ENCODE measurements at regions not wholly inside any gene's neighbourhood (a gene's known extent, or its start where the extent isn't known, plus 50 kb on each side); places are given as distances from the start of the nearest gene placed in this dataset.

DNA sequence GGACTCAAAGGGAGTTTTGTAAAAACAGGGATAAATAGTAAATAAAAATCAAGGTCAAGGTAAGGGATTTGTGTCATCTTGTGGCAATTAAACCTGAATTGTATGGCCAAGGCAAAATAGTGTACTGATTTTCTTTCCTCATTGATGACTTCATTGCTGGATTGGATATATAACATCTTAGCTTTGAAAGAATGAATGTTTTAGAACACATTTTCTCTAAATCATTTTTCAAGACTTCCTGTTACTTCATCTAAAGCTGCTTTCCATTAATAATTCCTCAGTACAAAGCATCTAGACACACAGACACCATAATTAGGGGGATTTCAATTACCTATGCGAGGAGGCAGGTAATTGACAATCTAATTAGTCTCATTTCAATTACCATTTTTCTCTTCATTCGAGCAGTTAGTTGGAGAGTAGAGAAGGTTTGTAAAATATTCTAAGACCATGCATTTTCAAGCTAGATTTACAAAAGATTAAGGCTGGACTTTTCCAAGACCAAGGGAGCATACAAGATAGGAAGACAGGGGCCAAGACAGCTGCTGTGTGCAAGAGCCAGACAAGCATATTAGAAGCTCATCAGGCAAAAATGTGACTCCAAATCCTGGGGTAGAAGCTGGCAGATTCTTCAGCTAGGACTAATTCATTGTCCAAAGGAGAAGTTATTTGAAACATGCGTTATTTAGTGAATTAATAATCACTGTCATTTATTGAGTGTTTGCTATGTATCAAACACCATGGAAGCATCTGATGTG, 253.6 kb downstream of the EPHA4 start:
- no peaks in the 10 kb centered on the region for H3K9me3 ChIP-seq (ENCODE audit: control insufficient read depth, insufficient read depth, low read length)
- no peaks in the 10 kb centered on the region for H3K36me3 ChIP-seq (ENCODE audit: insufficient read depth, low read length)
- no peak overlapping the region for H3K9ac ChIP-seq (ENCODE audit: low read depth, low read length)
- no peaks in the 10 kb centered on the region for H3K4me1 ChIP-seq (ENCODE audit: insufficient read depth, low read length)

DNA sequence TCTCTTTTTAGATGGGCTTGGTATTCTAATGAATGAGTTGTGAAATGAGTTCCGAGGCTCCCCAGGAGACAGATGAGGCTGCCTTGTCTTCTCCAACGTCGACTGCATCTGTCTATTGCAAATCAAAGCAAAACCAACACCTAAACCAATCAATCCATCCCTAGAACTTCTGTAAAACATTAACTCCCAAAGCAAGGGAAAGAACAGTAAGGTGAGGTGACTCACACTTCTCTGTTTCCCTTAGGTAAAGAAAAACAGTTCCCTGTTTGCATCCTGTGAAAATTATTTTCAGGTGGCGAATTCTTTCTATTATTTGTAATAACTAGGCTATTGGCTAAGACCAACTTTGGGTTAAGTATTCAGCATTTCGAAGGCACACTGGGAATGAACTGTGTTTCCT, 249.4 kb downstream of the EPHA4 start:
- Histone ChIP-seq H3K4me1 (ENCODE audit: insufficient read depth, low read length) (no peaks in the 10 kb centered on the region), H3K9me3 (ENCODE audit: control insufficient read depth, insufficient read depth, low read length) (no peaks in the 10 kb centered on the region; the same call in 1 of the 2 replicates), H3K36me3 (ENCODE audit: insufficient read depth, low read length) (no peaks in the 10 kb centered on the region), H3K9ac (ENCODE audit: low read depth, low read length) (no peak overlapping the region)

DNA sequence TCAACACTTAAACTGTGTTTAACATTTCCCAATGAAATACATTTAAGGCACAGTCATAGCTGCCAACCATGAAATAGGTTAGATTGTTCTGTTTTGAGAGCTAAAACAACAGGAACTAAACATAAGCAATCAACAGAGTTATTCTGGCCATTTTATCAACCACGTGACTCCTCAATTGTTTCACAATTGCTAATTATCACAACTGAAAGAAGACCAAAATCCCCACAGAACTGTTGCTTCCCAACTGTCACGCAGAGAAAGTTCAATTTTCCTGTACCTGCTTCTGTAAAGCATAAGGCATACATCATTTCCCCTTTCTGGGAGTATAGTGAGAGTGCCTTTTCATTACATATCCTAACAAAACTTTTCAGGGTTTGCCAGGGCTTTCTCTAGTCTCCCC, 248.6 kb downstream of the EPHA4 start:
- Histone ChIP-seq H3K36me3 (ENCODE audit: insufficient read depth, low read length) (no peaks in the 10 kb centered on the region), H3K9me3 (ENCODE audit: control insufficient read depth, insufficient read depth, low read length) (no peaks in the 10 kb centered on the region; the same call in 1 of the 2 replicates), H3K9ac (ENCODE audit: low read depth, low read length) (no peak overlapping the region), H3K4me1 (ENCODE audit: insufficient read depth, low read length) (no peaks in the 10 kb centered on the region)

DNA sequence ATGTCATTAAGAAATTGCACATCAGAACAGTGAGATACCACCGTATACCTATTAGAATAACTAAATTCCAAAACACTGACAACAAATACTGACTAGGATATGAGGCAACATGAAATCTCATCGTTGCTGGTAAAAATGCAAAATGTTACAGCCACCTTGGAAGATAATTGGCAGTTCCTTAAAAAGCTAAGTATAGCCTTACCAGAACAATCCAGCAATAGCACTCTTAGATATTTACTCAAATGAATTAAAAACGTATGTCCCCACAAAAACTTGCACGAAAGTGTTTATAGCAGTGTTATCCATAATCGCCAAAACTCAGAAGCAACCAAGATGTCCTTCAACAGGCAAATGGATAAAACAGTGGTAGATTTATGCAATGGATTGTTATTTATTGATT, 241.7 kb downstream of the EPHA4 start:
- Histone ChIP-seq H3K9ac (ENCODE audit: low read depth, low read length) (no peak overlapping the region), H3K4me1 (ENCODE audit: insufficient read depth, low read length) (no peaks in the 10 kb centered on the region), H3K36me3 (ENCODE audit: insufficient read depth, low read length) (no peaks in the 10 kb centered on the region), H3K9me3 (ENCODE audit: control insufficient read depth, insufficient read depth, low read length) (no peaks in the 10 kb centered on the region; the same call in 1 of the 2 replicates)

DNA sequence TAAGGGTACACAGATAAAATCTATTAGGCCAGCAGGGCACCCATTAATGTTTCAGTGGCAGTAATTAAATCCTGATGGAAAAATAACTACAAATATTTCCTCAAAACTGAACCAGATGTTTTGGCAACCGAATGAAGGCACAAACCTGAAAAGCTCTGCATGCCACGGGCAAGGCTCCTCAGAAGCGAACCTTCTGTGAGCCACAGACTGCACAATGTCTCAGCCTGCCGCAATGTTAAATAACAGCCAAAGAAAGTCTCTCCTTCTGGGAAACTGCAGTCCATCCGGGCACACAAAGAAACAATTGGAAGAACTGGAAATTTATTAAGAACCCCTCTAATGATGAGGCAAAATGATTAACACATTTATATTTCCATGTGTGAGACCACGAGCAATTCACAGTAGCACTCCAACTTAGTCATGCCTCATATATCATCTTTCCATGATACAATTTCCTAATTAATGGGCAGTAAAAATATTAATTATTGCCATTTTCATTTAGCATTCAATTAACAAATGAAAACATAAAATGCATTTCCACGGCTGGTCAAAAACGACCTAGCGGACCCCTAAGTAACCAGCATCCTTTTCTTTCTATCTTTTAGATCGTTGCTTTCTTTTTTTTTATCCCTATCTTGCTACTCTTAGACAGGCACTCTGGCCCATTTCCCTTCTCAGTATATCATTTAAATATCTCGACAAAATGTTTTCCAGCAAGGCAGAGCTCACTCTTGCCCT, 237.5 kb downstream of the EPHA4 start:
- Histone ChIP-seq H3K36me3 (ENCODE audit: insufficient read depth, low read length) (no peaks in the 10 kb centered on the region), H3K4me1 (ENCODE audit: insufficient read depth, low read length) (no peaks in the 10 kb centered on the region), H3K9me3 (ENCODE audit: control insufficient read depth, insufficient read depth, low read length) (no peaks in the 10 kb centered on the region; the same call in 1 of the 2 replicates), H3K9ac (ENCODE audit: low read depth, low read length) (no peak overlapping the region)

DNA sequence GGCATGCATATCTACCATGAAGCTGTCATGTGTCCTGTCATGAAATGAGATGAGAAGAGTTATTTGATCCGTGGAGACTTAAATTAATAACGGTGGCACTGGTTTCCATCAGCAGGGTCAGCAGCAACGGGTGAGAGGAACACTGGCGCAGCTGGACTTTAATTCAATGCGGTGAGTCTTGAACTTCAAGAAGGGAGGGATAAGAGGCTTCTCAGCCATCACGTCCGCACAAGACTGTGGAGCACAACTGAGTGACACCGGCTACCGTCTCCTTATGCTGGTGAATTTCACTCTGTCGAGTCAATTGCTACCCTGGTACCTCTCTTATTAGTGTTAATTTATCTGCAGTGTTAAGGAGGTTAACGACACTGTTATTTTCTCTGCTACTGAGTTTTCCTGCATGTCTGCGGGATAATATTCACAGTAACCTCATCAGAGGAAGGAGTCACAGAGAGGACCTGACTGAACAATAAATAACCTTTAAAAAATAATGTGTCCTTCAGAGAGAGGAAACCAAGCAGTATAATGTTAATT, 236.8 kb downstream of the EPHA4 start:
- Histone ChIP-seq H3K4me1 (ENCODE audit: insufficient read depth, low read length) (no peaks in the 10 kb centered on the region), H3K36me3 (ENCODE audit: insufficient read depth, low read length) (no peaks in the 10 kb centered on the region)

DNA sequence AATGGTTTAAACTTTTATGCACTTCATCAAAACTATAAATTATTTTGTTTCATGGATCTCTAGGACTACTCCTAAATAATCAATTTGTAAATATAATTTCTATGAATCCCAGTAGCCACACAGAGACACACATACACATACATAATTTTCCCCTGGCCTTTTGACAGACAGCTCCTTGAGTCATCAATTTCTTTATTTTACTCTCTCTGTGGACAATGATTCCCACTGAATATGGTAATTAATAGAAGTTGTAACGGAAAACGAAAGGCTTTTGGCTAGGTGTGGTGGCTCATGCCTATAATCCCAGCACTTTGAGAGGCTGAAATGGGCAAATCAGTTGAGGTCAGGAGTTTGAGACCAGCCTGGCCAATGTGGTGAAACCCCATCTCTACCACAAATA, 235.1 kb downstream of the EPHA4 start:
- no peak overlapping the region for H3K9ac ChIP-seq (ENCODE audit: low read depth, low read length)
- H3K36me3 ChIP-seq (ENCODE audit: insufficient read depth, low read length) = no peaks in the 10 kb centered on the region
- no peaks in the 10 kb centered on the region for H3K4me1 ChIP-seq (ENCODE audit: insufficient read depth, low read length)
- no peaks in the 10 kb centered on the region; the same call in 1 of the 2 replicates for H3K9me3 ChIP-seq (ENCODE audit: control insufficient read depth, insufficient read depth, low read length)

More for the DNA sequence above, 236.8 kb downstream of the EPHA4 start:
- Histone ChIP-seq H3K9me3 (ENCODE audit: control insufficient read depth, insufficient read depth, low read length) (no peaks in the 10 kb centered on the region; the same call in 1 of the 2 replicates), H3K9ac (ENCODE audit: low read depth, low read length) (no peak overlapping the region)

DNA sequence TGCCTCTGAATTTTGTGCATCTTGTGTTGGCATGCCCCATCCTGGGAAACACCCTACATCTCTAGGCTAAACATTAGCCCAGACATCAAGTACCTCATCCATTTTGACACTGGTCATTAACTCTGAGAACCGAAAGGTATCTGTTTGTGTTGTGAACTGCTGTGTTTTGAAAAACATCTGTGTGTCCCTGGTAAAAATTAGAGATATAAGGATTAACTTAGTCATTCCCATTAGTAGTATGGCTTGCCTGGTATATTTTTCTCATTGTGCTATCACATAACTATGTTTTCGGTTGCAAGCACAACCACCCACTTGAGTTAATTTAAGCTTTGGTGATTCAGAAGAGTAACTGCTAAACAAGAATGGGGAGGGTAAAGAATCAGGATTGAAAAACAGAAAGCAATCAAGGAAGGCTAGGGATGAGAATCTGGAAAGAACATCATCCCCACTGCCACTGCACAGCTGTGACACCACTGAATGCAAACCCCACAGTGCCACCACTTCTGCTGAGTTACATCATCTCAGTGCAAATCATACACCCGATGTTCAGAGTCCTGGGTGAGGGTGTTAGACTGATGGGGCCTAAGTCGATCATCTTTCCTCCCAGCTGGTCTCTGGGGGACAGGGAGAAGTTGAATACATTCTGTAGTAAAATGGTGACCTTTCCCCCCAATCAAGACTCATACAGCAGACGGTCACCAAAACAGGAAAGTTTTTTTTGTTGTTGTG, 234.0 kb downstream of the EPHA4 start:
- Histone ChIP-seq H3K9ac (ENCODE audit: low read depth, low read length) (no peak overlapping the region), H3K4me1 (ENCODE audit: insufficient read depth, low read length) (no peaks in the 10 kb centered on the region), H3K9me3 (ENCODE audit: control insufficient read depth, insufficient read depth, low read length) (no peaks in the 10 kb centered on the region)

DNA sequence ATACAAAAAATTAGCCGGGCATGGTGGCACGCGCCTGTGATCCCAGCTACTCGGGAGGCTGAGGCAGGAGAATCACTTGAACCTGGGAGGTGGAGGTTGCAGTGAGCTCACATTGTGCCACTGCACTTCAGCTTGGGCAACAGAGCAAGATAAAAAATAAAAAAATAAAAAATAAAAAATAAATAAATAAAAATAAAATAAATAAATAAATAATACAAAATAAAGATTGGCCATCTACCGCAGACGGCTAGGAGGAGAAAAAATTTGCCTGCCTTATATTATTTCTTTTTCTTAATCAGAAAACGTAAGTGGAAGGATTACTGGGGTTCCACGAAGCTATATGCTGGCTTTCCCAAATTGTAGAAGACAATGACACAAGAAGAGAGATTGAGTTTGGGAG, 229.7 kb downstream of the EPHA4 start:
- no peaks in the 10 kb centered on the region for H3K4me1 ChIP-seq (ENCODE audit: insufficient read depth, low read length)
- H3K9ac ChIP-seq (ENCODE audit: low read depth, low read length) = no peak overlapping the region
- no peaks in the 10 kb centered on the region for H3K9me3 ChIP-seq (ENCODE audit: control insufficient read depth, insufficient read depth, low read length)
- H3K36me3 ChIP-seq (ENCODE audit: insufficient read depth, low read length) = no peaks in the 10 kb centered on the region

More for the DNA sequence above, 234.0 kb downstream of the EPHA4 start:
- H3K36me3 ChIP-seq (ENCODE audit: insufficient read depth, low read length) = no peaks in the 10 kb centered on the region

DNA sequence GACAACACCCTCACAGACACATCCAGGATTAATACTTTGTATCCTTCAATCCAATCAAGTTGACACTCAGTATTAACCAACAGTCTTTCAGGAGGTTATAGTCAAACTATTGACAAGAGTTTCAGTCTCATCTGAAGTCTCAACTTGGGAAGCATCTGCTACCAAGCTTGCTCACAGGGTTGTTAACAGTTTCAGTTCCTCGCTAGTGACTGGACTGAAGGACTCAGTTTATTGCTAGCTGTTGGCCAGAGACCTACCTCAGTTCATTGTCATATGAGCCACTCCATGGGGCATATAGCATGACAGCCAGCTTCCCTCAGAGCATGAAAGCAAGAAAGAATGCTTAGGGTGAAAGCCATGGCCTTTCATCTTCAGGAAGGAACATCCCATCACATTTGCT, 228.6 kb downstream of the EPHA4 start:
- H3K36me3 ChIP-seq (ENCODE audit: insufficient read depth, low read length) = no peaks in the 10 kb centered on the region
- H3K9ac ChIP-seq (ENCODE audit: low read depth, low read length) = no peak overlapping the region
- no peaks in the 10 kb centered on the region for H3K4me1 ChIP-seq (ENCODE audit: insufficient read depth, low read length)
- H3K9me3 ChIP-seq (ENCODE audit: control insufficient read depth, insufficient read depth, low read length) = no peaks in the 10 kb centered on the region

DNA sequence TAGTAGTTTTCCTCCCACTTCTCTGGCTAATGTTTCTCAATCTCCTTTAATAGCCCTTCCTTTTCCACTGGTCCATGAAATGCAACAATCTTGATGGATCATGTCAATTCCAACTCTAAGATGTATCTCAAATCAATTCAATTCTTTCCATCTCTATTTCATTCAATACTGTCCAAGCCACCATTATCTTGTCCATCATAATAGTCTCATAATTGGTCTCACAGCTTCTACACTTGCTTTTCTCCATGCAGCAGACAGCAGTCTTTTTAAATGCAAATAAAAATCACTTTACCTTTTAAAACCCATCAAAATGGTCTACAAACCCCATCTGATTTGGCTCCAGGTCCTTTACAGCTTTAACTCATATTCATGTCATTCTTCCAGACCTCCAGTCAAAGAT, 226.6 kb downstream of the EPHA4 start:
- no peaks in the 10 kb centered on the region for H3K4me1 ChIP-seq (ENCODE audit: insufficient read depth, low read length)
- H3K9me3 ChIP-seq (ENCODE audit: control insufficient read depth, insufficient read depth, low read length) = no peaks in the 10 kb centered on the region
- no peaks in the 10 kb centered on the region for H3K36me3 ChIP-seq (ENCODE audit: insufficient read depth, low read length)
- H3K9ac ChIP-seq (ENCODE audit: low read depth, low read length) = no peak overlapping the region

DNA sequence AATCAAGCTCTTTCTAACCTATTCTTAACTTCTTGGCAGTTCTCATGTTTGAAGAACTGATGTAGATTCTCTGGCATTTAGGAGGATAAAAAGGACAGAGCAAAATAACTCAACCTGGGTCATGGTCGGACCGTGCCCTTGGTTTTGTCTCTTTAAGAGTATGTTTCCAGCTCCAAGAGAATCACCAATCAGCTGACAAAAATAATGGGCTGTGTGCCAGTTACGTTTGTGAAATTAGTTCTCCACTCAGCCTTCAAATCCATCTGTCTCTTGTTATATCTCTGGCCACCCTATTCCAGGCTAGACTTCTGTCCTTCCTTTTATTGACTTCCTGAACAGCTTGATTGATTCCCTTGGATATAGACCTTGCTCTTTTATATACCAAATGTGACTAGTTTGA, 225.7 kb downstream of the EPHA4 start:
- H3K4me1 ChIP-seq (ENCODE audit: insufficient read depth, low read length) = no peaks in the 10 kb centered on the region
- no peaks in the 10 kb centered on the region for H3K9me3 ChIP-seq (ENCODE audit: control insufficient read depth, insufficient read depth, low read length)
- no peaks in the 10 kb centered on the region for H3K36me3 ChIP-seq (ENCODE audit: insufficient read depth, low read length)
- H3K9ac ChIP-seq (ENCODE audit: low read depth, low read length) = no peak overlapping the region

DNA sequence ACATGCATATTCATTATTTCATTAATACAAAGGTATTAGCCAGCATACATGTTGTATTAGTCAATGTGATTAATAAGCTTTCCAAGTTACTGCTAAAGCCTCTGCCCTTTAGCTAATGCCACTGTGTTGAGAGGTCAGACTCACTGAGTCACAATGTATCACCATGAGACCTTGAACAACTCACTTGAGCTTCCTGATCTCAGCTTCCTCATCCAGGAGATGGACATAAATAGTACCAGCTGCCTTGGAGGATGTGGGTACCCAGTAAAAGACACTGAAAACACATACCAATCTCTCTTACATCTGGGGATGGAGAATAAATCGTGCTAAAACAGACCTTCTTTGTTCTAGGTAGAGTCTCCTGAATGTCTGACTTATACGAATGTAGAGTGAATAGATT, 224.6 kb downstream of the EPHA4 start:
- Histone ChIP-seq H3K36me3 (ENCODE audit: insufficient read depth, low read length) (no peaks in the 10 kb centered on the region), H3K4me1 (ENCODE audit: insufficient read depth, low read length) (no peaks in the 10 kb centered on the region), H3K9ac (ENCODE audit: low read depth, low read length) (no peak overlapping the region), H3K9me3 (ENCODE audit: control insufficient read depth, insufficient read depth, low read length) (no peaks in the 10 kb centered on the region)

DNA sequence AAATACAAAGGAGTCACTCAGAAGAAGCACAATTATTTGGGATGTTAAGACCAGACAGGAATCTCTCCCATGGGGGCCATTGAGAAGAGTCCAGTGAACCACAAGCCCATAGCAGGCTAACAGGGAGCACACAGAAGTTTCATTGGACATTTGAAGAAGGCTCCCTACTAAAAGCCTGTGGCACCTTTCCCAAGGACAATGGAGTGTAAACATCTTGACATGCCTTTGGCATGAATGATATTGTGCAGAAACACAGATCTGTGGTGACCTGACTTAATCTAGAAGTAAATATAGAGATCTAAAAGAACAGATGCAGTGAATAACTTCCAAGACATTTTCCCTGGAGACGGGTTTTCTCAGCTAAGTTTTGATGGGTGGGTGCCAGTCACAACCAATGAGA, 221.5 kb downstream of the EPHA4 start:
- H3K9me3 ChIP-seq (ENCODE audit: control insufficient read depth, insufficient read depth, low read length) = no peaks in the 10 kb centered on the region
- no peaks in the 10 kb centered on the region for H3K36me3 ChIP-seq (ENCODE audit: insufficient read depth, low read length)

More for the DNA sequence above, 221.5 kb downstream of the EPHA4 start:
- no peaks in the 10 kb centered on the region for H3K4me1 ChIP-seq (ENCODE audit: insufficient read depth, low read length)
- H3K9ac ChIP-seq (ENCODE audit: low read depth, low read length) = no peak overlapping the region

All from ES-I3 (cell line).